ENCODE measurements at regions not wholly inside any gene's neighbourhood (a gene's known extent, or its start where the extent isn't known, plus 50 kb on each side); places are given as distances from the start of the nearest gene placed in this dataset.
A peak's percentile ranks its signal among the peaks of the same experiment; 100 is the strongest.

DNA sequence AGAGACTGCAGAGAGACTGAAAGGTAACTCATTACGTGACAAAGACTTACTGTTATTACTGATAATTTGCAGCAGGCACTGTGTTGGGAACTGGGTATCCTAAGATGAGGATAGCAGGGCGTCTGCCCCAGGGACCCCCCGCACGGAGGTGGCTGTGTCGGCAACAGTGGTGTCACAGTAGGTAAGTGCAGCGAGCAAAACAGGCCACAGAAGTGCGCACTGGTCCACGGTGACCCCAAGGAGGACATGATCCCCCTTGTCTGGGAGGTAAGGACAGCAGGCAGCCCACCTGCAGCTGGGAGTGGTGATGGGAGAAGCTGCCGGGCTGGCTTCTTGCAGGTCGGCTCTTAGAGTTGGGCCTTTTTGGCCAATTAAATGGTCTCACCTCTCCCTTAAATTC is 82.9 kb downstream of the FAM43A start:
- no peak overlapping the region for H3K4me3 ChIP-seq (ENCODE audit: control insufficient read depth, low read depth, low read length)

DNA sequence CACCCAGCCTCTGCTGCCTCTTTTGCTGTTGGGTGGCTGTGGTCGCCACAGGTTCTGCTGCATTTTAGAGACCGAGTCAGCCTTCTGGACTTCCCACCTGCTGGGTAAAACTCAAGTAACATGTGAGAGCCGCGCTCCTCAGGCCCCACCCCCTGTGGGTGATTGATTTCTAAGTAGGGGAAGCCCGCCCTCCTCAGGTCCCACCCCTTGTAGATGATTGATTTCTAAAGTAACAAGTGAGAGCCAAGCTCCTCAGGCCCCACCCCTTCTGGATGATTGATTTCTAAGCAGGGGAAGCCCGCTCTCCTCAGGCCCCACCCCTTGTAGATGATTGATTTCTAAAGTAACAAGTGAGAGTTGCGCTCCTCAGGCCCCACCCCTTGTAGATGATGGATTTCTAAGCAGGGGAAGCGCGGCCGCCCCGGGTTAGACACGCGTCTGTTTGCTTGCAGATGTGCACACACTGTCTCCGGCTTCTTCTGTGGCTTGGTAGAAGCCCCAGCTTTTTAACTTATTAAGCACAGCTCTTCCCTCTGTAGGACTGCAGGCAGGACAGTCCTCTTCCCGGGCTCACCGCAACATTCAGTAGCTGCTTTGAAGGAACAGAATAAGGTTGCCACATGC is 83.4 kb downstream of the FAM43A start:
- peak overlapping the region; percentile 2 for H3K4me3 ChIP-seq (ENCODE audit: control insufficient read depth, low read depth, low read length)
- DNase-seq (ENCODE audit: low read depth): peak; percentile 76
- TF ChIP-seq, protein P1, sequence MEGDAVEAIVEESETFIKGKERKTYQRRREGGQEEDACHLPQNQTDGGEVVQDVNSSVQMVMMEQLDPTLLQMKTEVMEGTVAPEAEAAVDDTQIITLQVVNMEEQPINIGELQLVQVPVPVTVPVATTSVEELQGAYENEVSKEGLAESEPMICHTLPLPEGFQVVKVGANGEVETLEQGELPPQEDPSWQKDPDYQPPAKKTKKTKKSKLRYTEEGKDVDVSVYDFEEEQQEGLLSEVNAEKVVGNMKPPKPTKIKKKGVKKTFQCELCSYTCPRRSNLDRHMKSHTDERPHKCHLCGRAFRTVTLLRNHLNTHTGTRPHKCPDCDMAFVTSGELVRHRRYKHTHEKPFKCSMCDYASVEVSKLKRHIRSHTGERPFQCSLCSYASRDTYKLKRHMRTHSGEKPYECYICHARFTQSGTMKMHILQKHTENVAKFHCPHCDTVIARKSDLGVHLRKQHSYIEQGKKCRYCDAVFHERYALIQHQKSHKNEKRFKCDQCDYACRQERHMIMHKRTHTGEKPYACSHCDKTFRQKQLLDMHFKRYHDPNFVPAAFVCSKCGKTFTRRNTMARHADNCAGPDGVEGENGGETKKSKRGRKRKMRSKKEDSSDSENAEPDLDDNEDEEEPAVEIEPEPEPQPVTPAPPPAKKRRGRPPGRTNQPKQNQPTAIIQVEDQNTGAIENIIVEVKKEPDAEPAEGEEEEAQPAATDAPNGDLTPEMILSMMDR (IDR thresholded peaks at IDR 0.05; ENCODE audit: control insufficient read depth, insufficient read depth, low read depth, low read length, missing control alignments): no peak

More for the DNA sequence above, 82.9 kb downstream of the FAM43A start:
- TF ChIP-seq, protein P1 (IDR thresholded peaks at IDR 0.05; ENCODE audit: control insufficient read depth, insufficient read depth, low read depth, low read length, missing control alignments): no peak
- no peak for DNase-seq (ENCODE audit: low read depth)

DNA sequence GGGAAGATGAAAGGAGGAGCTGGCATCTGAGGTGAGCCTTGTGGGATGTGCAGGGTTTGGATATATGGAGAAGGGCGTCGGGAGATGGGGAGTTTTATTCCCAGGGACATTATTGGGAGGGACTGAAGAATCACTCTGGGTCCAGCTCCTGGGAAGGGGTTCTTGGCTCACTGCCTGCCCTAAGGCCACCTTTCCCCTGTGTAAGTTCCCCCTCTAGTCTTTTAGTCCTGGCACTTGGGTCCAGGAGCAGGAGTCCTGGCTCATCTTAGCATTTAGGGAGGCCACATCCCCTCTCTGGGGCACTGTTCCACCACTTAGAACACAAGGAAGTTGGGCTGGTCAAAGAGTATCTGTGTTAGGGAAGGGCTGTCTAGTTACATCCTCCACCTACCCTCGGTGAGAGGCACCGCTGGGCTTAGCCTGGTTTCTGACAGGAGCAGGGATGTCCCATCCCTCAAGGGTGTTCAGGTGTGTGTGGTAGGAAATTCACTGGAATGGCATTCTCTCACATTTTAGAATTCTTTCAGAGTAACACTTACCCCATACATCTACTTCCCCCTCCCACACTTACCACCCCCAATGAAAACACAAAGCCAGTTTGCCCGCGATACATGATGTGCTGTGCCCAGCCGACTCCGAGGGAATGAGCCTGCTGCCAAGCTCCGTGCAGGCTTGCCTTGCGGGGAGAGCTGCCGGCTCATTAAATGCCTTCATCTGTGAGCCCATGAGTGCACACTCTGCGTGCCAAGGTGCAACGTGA is 86.7 kb downstream of the FAM43A start:
- H3K4me3 ChIP-seq (ENCODE audit: control insufficient read depth, low read depth, low read length): no peak overlapping the region
- no peak for DNase-seq (ENCODE audit: low read depth)
- TF ChIP-seq, protein P1 (IDR thresholded peaks at IDR 0.05; ENCODE audit: control insufficient read depth, insufficient read depth, low read depth, low read length, missing control alignments): no peak

DNA sequence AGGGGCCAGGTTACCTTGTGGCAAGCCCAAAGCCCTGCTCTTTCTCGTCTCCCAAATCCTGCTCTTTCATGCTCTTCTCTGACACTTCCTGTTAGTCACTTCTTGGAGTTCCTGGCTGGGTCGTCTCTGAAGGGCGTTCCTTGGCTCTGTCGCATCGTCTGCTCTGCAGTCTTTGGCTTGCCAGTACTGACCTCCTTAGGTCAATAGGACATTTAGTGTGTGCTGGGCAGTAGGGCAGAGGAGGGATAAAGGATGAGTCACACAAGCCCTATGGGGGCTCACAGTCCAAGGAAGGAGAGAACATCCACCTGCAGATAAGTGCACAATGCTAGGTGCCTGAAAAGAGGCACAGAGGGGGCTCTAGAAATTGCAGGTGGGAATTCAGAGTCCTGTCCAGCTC is 87.5 kb downstream of the FAM43A start:
- TF ChIP-seq, protein P1 (IDR thresholded peaks at IDR 0.05; ENCODE audit: control insufficient read depth, insufficient read depth, low read depth, low read length, missing control alignments): no peak
- H3K4me3 ChIP-seq (ENCODE audit: control insufficient read depth, low read depth, low read length): no peak overlapping the region
- no peak for DNase-seq (ENCODE audit: low read depth)

DNA sequence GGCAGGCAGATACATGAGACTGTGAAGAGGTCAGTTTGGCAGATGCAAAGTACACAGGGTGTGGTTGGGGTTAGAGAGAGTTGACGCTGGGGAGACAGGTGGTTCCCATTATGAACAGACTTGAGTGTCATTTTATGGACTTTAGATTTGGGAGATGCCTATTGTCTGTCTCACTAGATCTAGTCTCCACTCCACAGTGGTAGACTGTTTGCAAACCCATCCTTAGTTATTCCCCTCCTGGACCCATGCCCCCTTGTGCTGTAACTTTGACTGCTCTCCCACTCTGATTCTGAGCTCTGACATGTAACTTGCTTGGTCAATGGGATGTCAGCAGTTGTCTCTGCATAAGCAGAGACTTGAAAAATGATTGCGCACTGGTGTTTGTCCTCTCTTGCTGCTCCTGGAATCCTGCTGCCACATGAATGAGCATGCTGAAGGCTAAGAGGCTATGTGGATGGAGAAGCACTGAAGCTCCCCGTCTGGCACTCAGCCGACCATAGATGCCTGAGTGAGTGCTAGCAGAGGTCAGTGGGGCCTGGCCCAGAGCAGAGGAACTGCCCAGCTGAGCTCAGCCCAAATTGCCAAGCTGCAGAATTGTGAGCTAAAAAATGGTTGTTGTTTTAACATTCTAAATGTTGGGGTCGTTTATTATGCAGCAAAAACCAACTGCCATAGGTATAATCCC is 88.2 kb downstream of the FAM43A start:
- H3K4me3 ChIP-seq (ENCODE audit: control insufficient read depth, low read depth, low read length): no peak overlapping the region
- peak; percentile 56 for DNase-seq (ENCODE audit: low read depth)
- TF ChIP-seq, protein P1 (IDR thresholded peaks at IDR 0.05; ENCODE audit: control insufficient read depth, insufficient read depth, low read depth, low read length, missing control alignments): no peak

DNA sequence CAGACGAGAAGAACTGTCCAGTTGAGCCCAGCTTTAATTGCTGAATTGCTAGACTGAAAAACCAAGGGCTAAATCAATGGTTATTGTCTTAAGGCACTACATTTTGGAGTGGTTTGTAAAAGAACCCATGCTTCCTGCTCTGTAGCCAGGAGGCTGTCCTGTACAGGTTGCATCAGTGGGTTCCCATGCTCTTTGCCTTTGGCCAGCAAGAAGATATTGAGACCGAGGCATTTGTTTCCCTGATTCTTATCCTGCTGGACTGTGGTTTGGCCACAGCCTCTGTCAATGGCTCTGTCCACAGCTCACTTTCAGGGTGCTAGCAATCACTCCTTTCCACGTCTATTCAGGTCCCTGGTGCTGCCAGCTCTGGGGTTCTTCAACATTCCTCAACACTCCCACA is 89.6 kb downstream of the FAM43A start:
- H3K4me3 ChIP-seq (ENCODE audit: control insufficient read depth, low read depth, low read length): no peak overlapping the region
- no peak for DNase-seq (ENCODE audit: low read depth)
- TF ChIP-seq, protein P1 (IDR thresholded peaks at IDR 0.05; ENCODE audit: control insufficient read depth, insufficient read depth, low read depth, low read length, missing control alignments): no peak

Measured in AG09309 (cell line).